HG03565 (cell line): ENCODE measurements at regions not wholly inside any gene's neighbourhood (a gene's known extent, or its start where the extent isn't known, plus 50 kb on each side); places are given as distances from the start of the nearest gene placed in this dataset.
A peak's percentile ranks its signal among the peaks of the same experiment; 100 is the strongest.

Experiments
- ATAC-seq: cut with Tn5 transposase; IDR thresholded peaks from one replicate; pipeline ENCODE4 v1.9.1; 2021; ENCODE audit warnings: mild to moderate bottlenecking, moderate library complexity; ENCODE audit not compliant: unreplicated experiment

GRCh38 chr10:29767968-29768367, 133.2 kb upstream of the SVIL start:
- ATAC-seq: no peak

- no peak for ATAC-seq
Measured at GRCh38 chr10:29766753-29767152, 132.0 kb upstream of the SVIL start.

- ATAC-seq: no peak
Measured at GRCh38 chr10:29765330-29765729, 130.6 kb upstream of the SVIL start.

GRCh38 chr10:29763396-29763795, 128.6 kb upstream of the SVIL start:
- no peak for ATAC-seq

GRCh38 chr10:29761916-29762315, 127.1 kb upstream of the SVIL start:
- no peak for ATAC-seq

- no peak for ATAC-seq
Measured at GRCh38 chr10:29760138-29760900, 125.5 kb upstream of the SVIL start.

- no peak for ATAC-seq
Measured at GRCh38 chr10:29757551-29758297, 123.0 kb upstream of the SVIL start.

- ATAC-seq: no peak
Measured at GRCh38 chr10:29756451-29756850, 121.7 kb upstream of the SVIL start.

- no peak for ATAC-seq
Measured at GRCh38 chr10:29753283-29753682, 118.5 kb upstream of the SVIL start.

- no peak for ATAC-seq
Measured at GRCh38 chr10:29751684-29752083, 116.9 kb upstream of the SVIL start.

GRCh38 chr10:29751240-29751639, 116.5 kb upstream of the SVIL start:
- ATAC-seq: no peak

GRCh38 chr10:29749150-29749549, 114.4 kb upstream of the SVIL start:
- ATAC-seq: no peak

GRCh38 chr10:29748109-29748650, 113.4 kb upstream of the SVIL start:
- no peak for ATAC-seq

- no peak for ATAC-seq
Measured at GRCh38 chr10:29746080-29746797, 111.5 kb upstream of the SVIL start.

- no peak for ATAC-seq
Measured at GRCh38 chr10:29740981-29741545, 106.3 kb upstream of the SVIL start.

GRCh38 chr10:29738341-29738740, 103.6 kb upstream of the SVIL start:
- ATAC-seq: no peak

GRCh38 chr10:29737074-29737593, 102.4 kb upstream of the SVIL start:
- ATAC-seq: no peak

GRCh38 chr10:29736366-29737073, 101.7 kb upstream of the SVIL start:
- no peak for ATAC-seq

- ATAC-seq: peak; percentile 80
Measured at GRCh38 chr10:29735628-29736365, 101.0 kb upstream of the SVIL start.
